ENCODE measurements at regions not wholly inside any gene's neighbourhood (a gene's known extent, or its start where the extent isn't known, plus 50 kb on each side); places are given as distances from the start of the nearest gene placed in this dataset.
A peak's percentile ranks its signal among the peaks of the same experiment; 100 is the strongest.
"Not testable (repeated sequence)": the region's sequence is repeated elsewhere in the genome, so short reads cannot be mapped to it uniquely, and the experiment has no call there.

DNA sequence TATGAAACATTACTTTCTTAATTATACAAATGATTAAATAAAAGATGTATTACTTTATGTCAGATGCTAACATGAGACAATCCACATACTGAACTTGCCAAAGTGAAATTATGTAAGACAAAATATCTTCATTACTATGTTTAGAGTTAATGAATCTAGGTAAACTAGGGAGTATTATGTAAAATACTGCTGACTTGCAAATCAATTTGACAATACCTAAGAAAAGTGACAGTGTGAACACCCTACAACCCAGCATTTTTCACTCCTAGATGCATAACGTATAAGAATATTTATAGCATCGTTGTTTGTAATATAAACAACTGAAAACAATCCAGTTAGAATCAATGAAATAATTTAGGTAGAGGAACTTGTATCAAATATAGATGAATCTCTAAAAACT is 546.3 kb downstream of the MAGEB5 start:
- H3K4me1 ChIP-seq (ENCODE audit: control insufficient read depth, insufficient read depth, low read length): no peaks in the 10 kb centered on the region
- no peak for DNase-seq (ENCODE audit: low read depth)
- H3K4me3 ChIP-seq (ENCODE audit: low read length): no peak overlapping the region
- H3K9me3 ChIP-seq (ENCODE audit: control insufficient read depth, low read length): peaks cover 2% of the 10 kb centered on the region
- no peak overlapping the region for H3K9ac ChIP-seq (ENCODE audit: low read length)
- H3K27me3 ChIP-seq (replicated peaks; ENCODE audit: control insufficient read depth, insufficient read depth, low read length): no peaks in the 10 kb centered on the region
- H3K36me3 ChIP-seq (ENCODE audit: control insufficient read depth, insufficient read depth, low read length, severe bottlenecking): no peaks in the 10 kb centered on the region

DNA sequence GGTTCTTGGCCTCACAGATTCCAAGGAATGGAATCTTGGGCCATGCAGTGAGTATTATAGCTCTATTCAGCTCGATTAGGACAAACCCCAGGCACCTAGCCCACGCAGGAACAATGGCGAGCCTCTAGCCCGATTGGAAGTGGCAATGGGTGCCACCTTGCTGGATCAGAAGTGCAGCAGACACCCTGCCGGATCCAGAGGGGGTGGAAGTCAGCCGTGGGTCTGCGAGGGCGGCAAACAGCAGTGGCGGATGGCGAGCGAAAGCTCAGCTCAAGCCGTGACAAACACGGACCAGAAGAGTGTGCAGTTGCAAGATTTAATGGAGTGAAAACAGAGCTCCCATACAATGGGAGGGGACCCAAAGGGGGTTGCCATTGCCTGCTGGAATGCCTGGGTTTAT is 539.8 kb downstream of the MAGEB5 start:
- not testable (repeated sequence) for H3K4me1 ChIP-seq (ENCODE audit: control insufficient read depth, insufficient read depth, low read length); H3K27me3 ChIP-seq (replicated peaks; ENCODE audit: control insufficient read depth, insufficient read depth, low read length); H3K9me3 ChIP-seq (ENCODE audit: control insufficient read depth, low read length); H3K4me3 ChIP-seq (ENCODE audit: low read length); H3K36me3 ChIP-seq (ENCODE audit: control insufficient read depth, insufficient read depth, low read length, severe bottlenecking); H3K9ac ChIP-seq (ENCODE audit: low read length); DNase-seq (ENCODE audit: low read depth)

DNA sequence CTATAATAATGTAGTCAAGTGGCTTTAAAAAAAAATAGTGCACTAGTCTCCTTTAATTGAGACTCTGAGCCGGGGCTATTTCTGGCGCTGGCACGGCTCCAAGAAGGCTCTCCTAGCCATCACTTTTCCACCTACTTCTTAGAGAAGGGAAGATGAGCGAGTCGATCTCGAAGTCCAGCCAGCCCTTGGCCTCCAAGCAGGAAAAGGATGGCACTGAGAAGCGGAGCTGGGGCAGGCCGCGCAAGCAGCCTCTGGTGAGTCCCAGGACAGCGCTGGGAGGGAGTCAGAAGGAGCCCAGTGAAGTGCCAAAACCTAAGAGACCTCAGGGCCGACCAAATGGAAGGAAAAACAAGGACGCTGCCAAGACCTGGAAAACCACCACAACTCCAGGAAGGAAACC is 531.9 kb downstream of the MAGEB5 start:
- no peak overlapping the region for H3K4me3 ChIP-seq (ENCODE audit: low read length)
- DNase-seq (ENCODE audit: low read depth): no peak
- no peaks in the 10 kb centered on the region for H3K36me3 ChIP-seq (ENCODE audit: control insufficient read depth, insufficient read depth, low read length, severe bottlenecking)
- no peak overlapping the region for H3K9ac ChIP-seq (ENCODE audit: low read length)
- no peaks in the 10 kb centered on the region for H3K27me3 ChIP-seq (replicated peaks; ENCODE audit: control insufficient read depth, insufficient read depth, low read length)
- no peaks in the 10 kb centered on the region for H3K4me1 ChIP-seq (ENCODE audit: control insufficient read depth, insufficient read depth, low read length)
- no peaks in the 10 kb centered on the region for H3K9me3 ChIP-seq (ENCODE audit: control insufficient read depth, low read length)

GRCh38 chrX:26722666-26723428 is 506.9 kb downstream of the MAGEB5 start:
- Histone ChIP-seq H3K4me3 (ENCODE audit: low read length) (no peak overlapping the region), H3K27me3 (replicated peaks; ENCODE audit: control insufficient read depth, insufficient read depth, low read length) (no peaks in the 10 kb centered on the region), H3K9ac (ENCODE audit: low read length) (no peak overlapping the region), H3K36me3 (ENCODE audit: control insufficient read depth, insufficient read depth, low read length, severe bottlenecking) (no peaks in the 10 kb centered on the region), H3K4me1 (ENCODE audit: control insufficient read depth, insufficient read depth, low read length) (no peaks in the 10 kb centered on the region), H3K9me3 (ENCODE audit: control insufficient read depth, low read length) (no peaks in the 10 kb centered on the region)
- DNase-seq (ENCODE audit: low read depth): no peak

GRCh38 chrX:26672571-26672970 is 456.6 kb downstream of the MAGEB5 start:
- no peaks in the 10 kb centered on the region for H3K9me3 ChIP-seq (ENCODE audit: control insufficient read depth, low read length)
- no peak overlapping the region for H3K9ac ChIP-seq (ENCODE audit: low read length)
- H3K27me3 ChIP-seq (replicated peaks; ENCODE audit: control insufficient read depth, insufficient read depth, low read length): no peaks in the 10 kb centered on the region
- no peak for DNase-seq (ENCODE audit: low read depth)
- H3K36me3 ChIP-seq (ENCODE audit: control insufficient read depth, insufficient read depth, low read length, severe bottlenecking): no peaks in the 10 kb centered on the region
- no peaks in the 10 kb centered on the region for H3K4me1 ChIP-seq (ENCODE audit: control insufficient read depth, insufficient read depth, low read length)
- H3K4me3 ChIP-seq (ENCODE audit: low read length): no peak overlapping the region

DNA sequence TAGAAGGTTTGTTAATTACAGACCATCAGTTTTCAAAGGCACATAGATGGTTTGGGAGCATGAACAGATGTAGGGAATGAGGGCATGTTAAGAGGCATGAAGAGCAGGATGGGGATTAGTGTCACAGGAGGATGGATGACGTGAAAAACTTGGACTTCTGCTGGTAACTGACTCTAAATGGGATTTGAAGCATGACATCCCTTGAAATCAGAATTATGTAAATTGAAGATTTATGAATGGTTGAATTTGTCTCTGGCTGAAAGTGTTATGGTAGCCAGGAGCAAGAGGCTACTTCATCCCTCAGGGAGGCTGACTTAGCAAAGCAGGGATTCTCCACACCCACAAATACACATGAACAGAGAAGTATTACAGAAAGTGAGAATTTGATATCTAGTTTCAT is 454.6 kb downstream of the MAGEB5 start:
- DNase-seq (ENCODE audit: low read depth): no peak
- H3K4me1 ChIP-seq (ENCODE audit: control insufficient read depth, insufficient read depth, low read length): no peaks in the 10 kb centered on the region
- no peak overlapping the region for H3K4me3 ChIP-seq (ENCODE audit: low read length)
- no peaks in the 10 kb centered on the region for H3K27me3 ChIP-seq (replicated peaks; ENCODE audit: control insufficient read depth, insufficient read depth, low read length)
- no peak overlapping the region for H3K9ac ChIP-seq (ENCODE audit: low read length)
- no peaks in the 10 kb centered on the region for H3K36me3 ChIP-seq (ENCODE audit: control insufficient read depth, insufficient read depth, low read length, severe bottlenecking)
- no peaks in the 10 kb centered on the region for H3K9me3 ChIP-seq (ENCODE audit: control insufficient read depth, low read length)

DNA sequence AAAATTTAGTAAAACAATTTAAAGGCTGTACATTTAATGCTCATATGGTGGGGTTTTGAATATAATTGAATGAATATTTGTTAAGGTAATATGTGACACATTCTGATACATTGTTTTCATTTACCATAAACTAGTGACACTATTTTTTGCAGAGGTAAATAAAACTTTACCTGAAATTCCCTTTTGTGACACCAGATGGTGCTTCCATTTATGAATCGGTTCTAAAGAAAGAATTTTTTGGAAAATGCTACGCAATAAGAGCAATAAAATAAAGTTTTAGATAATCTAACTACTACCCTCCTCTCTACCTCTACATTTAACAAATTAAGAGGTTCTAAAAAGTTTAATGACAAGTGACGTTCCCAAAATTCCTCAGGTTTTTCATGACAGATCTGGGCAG is 448.9 kb downstream of the MAGEB5 start:
- no peaks in the 10 kb centered on the region for H3K27me3 ChIP-seq (replicated peaks; ENCODE audit: control insufficient read depth, insufficient read depth, low read length)
- no peak overlapping the region for H3K9ac ChIP-seq (ENCODE audit: low read length)
- no peak overlapping the region for H3K4me3 ChIP-seq (ENCODE audit: low read length)
- DNase-seq (ENCODE audit: low read depth): no peak
- no peaks in the 10 kb centered on the region for H3K36me3 ChIP-seq (ENCODE audit: control insufficient read depth, insufficient read depth, low read length, severe bottlenecking)
- no peaks in the 10 kb centered on the region for H3K4me1 ChIP-seq (ENCODE audit: control insufficient read depth, insufficient read depth, low read length)
- H3K9me3 ChIP-seq (ENCODE audit: control insufficient read depth, low read length): no peaks in the 10 kb centered on the region

DNA sequence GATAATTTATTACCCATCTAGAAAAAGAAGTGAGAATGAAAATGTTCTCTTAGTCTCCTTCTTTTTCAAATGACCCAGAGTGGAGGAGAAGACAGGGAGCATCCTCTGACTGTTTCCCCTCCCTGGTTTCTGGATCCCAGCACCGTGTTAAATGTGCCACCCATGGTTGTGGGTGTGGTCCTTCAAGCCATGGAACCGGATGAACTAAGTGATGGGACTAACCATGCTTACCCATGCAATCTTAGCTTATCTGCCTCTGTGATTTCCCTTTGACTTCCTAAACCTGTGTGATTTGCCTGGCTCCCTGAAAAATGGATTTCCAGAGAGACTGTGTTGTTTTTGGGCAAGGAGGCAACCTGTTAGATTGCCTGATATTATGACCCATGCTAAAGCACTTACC is 437.1 kb downstream of the MAGEB5 start:
- no peaks in the 10 kb centered on the region for H3K27me3 ChIP-seq (replicated peaks; ENCODE audit: control insufficient read depth, insufficient read depth, low read length)
- no peaks in the 10 kb centered on the region for H3K4me1 ChIP-seq (ENCODE audit: control insufficient read depth, insufficient read depth, low read length)
- no peak for DNase-seq (ENCODE audit: low read depth)
- peaks cover 52% of the 10 kb centered on the region for H3K9me3 ChIP-seq (ENCODE audit: control insufficient read depth, low read length)
- no peaks in the 10 kb centered on the region for H3K36me3 ChIP-seq (ENCODE audit: control insufficient read depth, insufficient read depth, low read length, severe bottlenecking)
- no peak overlapping the region for H3K9ac ChIP-seq (ENCODE audit: low read length)
- H3K4me3 ChIP-seq (ENCODE audit: low read length): peak overlapping the region; percentile 1

DNA sequence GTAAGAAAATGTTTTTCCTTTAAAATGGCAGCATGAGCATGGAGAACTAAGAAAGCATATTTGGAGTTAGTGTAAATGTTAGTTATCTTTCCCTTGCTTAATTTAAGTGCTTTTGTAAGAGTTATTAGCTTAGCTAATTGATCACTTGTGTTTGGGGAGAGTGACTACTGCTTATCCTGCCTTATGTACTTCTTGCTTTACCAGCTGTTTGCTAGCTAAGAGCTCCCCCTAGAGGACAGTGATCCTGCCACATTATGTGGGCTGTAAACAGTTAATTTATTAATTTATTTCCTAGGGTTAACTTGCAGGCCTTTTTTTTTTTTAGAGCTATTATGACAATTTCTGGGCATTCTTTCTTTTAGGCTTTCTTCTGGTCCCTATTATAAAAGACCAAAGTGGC is 435.8 kb downstream of the MAGEB5 start:
- Histone ChIP-seq H3K4me1 (ENCODE audit: control insufficient read depth, insufficient read depth, low read length) (no peaks in the 10 kb centered on the region), H3K36me3 (ENCODE audit: control insufficient read depth, insufficient read depth, low read length, severe bottlenecking) (no peaks in the 10 kb centered on the region), H3K9ac (ENCODE audit: low read length) (no peak overlapping the region), H3K9me3 (ENCODE audit: control insufficient read depth, low read length) (peaks cover 55% of the 10 kb centered on the region), H3K4me3 (ENCODE audit: low read length) (no peak overlapping the region), H3K27me3 (replicated peaks; ENCODE audit: control insufficient read depth, insufficient read depth, low read length) (no peaks in the 10 kb centered on the region)
- no peak for DNase-seq (ENCODE audit: low read depth)

GRCh38 chrX:26649534-26649933 is 433.6 kb downstream of the MAGEB5 start:
- Histone ChIP-seq H3K36me3 (ENCODE audit: control insufficient read depth, insufficient read depth, low read length, severe bottlenecking) (no peaks in the 10 kb centered on the region), H3K4me3 (ENCODE audit: low read length) (no peak overlapping the region), H3K9ac (ENCODE audit: low read length) (no peak overlapping the region), H3K4me1 (ENCODE audit: control insufficient read depth, insufficient read depth, low read length) (no peaks in the 10 kb centered on the region), H3K27me3 (replicated peaks; ENCODE audit: control insufficient read depth, insufficient read depth, low read length) (no peaks in the 10 kb centered on the region), H3K9me3 (ENCODE audit: control insufficient read depth, low read length) (peaks cover 37% of the 10 kb centered on the region)
- DNase-seq (ENCODE audit: low read depth): peak; percentile 39

- Histone ChIP-seq H3K4me3 (ENCODE audit: low read length) (no peak overlapping the region), H3K9me3 (ENCODE audit: control insufficient read depth, low read length) (no peaks in the 10 kb centered on the region), H3K27me3 (replicated peaks; ENCODE audit: control insufficient read depth, insufficient read depth, low read length) (peaks cover 2% of the 10 kb centered on the region), H3K4me1 (ENCODE audit: control insufficient read depth, insufficient read depth, low read length) (no peaks in the 10 kb centered on the region), H3K36me3 (ENCODE audit: control insufficient read depth, insufficient read depth, low read length, severe bottlenecking) (no peaks in the 10 kb centered on the region), H3K9ac (ENCODE audit: low read length) (no peak overlapping the region)
- no peak for DNase-seq (ENCODE audit: low read depth)
Observed at GRCh38 chrX:26631385-26631784, 415.4 kb downstream of the MAGEB5 start.

GRCh38 chrX:26613956-26614355 is 398.0 kb downstream of the MAGEB5 start:
- Histone ChIP-seq H3K4me1 (ENCODE audit: control insufficient read depth, insufficient read depth, low read length) (no peaks in the 10 kb centered on the region), H3K9ac (ENCODE audit: low read length) (no peak overlapping the region), H3K36me3 (ENCODE audit: control insufficient read depth, insufficient read depth, low read length, severe bottlenecking) (no peaks in the 10 kb centered on the region), H3K9me3 (ENCODE audit: control insufficient read depth, low read length) (no peaks in the 10 kb centered on the region), H3K4me3 (ENCODE audit: low read length) (no peak overlapping the region), H3K27me3 (replicated peaks; ENCODE audit: control insufficient read depth, insufficient read depth, low read length) (no peaks in the 10 kb centered on the region)
- no peak for DNase-seq (ENCODE audit: low read depth)
